ENCODE measurements at regions not wholly inside any gene's neighbourhood (a gene's known extent, or its start where the extent isn't known, plus 50 kb on each side); places are given as distances from the start of the nearest gene placed in this dataset.

DNA sequence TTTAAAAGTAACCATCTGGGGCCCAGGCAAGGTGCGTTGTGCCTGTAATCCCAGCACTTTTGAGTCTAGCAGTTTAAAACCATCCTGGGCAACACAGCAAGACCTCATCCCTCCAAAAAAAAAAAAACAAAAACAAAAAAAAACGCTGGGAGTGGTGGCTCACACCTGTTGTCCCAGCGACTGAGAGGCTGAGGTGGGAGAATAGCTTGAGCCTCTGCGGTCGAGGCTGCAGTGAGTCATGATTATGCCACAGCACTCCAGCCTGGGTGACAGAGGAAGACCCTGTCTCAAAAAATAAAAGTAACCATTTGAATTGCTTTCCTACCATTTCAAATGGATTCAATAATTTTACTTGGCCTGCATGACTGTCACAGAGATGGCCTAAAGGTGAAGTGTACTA is 186.5 kb upstream of the ATP2B1 start:
- TF ChIP-seq POLR2AphosphoS5 (IDR thresholded peaks at IDR 0.05) (no peak), EP300 (conservative IDR thresholded peaks at IDR 0.05; ENCODE audit: poor library complexity, severe bottlenecking) (no peak)
- TF ChIP-seq, protein P1, sequence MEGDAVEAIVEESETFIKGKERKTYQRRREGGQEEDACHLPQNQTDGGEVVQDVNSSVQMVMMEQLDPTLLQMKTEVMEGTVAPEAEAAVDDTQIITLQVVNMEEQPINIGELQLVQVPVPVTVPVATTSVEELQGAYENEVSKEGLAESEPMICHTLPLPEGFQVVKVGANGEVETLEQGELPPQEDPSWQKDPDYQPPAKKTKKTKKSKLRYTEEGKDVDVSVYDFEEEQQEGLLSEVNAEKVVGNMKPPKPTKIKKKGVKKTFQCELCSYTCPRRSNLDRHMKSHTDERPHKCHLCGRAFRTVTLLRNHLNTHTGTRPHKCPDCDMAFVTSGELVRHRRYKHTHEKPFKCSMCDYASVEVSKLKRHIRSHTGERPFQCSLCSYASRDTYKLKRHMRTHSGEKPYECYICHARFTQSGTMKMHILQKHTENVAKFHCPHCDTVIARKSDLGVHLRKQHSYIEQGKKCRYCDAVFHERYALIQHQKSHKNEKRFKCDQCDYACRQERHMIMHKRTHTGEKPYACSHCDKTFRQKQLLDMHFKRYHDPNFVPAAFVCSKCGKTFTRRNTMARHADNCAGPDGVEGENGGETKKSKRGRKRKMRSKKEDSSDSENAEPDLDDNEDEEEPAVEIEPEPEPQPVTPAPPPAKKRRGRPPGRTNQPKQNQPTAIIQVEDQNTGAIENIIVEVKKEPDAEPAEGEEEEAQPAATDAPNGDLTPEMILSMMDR (IDR thresholded peaks at IDR 0.05; ENCODE audit: poor library complexity, severe bottlenecking): no peak

Data from neural cell (in vitro differentiated cells).